IMR-90 (cell line): ENCODE measurements at regions not wholly inside any gene's neighbourhood (a gene's known extent, or its start where the extent isn't known, plus 50 kb on each side); places are given as distances from the start of the nearest gene placed in this dataset.

Experiments used
- ATAC-seq: fragments of 200-7000 bp; cut with Tn5 transposase; 2 replicates; pipeline ENCODE4 v1.9.1; 2020; ENCODE audit warnings: low read depth, mild to moderate bottlenecking, moderate library complexity
- BruUV-seq: library from RNA; stranded (reverse); fragments of 400-500 nt; replicated peaks from 2 replicates; lab custom pipeline; 2021; lab: Mats Ljungman, UMichigan
- CTCF ChIA-PET: fragments of 300-600 bp; formaldehyde crosslinking; extraction: SDS; loops from one replicate; lab custom pipeline; 2021; ENCODE audit warnings: antibody characterized with exemption; lab: Yijun Ruan, JAX
- POLR2A ChIA-PET: fragments of 300-600 bp; sonication (Branson Sonifier 250); formaldehyde crosslinking; loops from one replicate; lab custom pipeline; 2022; ENCODE audit warnings: antibody characterized with exemption; ENCODE audit not compliant: unreplicated experiment; lab: Charles Lee
- DNase-seq: peaks from one replicate; pipeline ENCODE4 v3.0.0; 2013
- H2AFZ ChIP-seq: replicated peaks from 2 replicates; pipeline ENCODE3; 2013; ENCODE audit warnings: low read length, mild to moderate bottlenecking; ENCODE audit not compliant: poor library complexity
- H2AK5ac ChIP-seq: 2 replicates; pipeline ENCODE4 v1.6.1; 2013; ENCODE audit warnings: low read depth, low read length, inconsistent platforms
- H2AK9ac ChIP-seq: replicated peaks from 2 replicates; pipeline ENCODE3; 2013; ENCODE audit warnings: mild to moderate bottlenecking, low read depth, low read length, moderate library complexity; ENCODE audit not compliant: poor library complexity
- H2BK120ac ChIP-seq: 2 replicates; pipeline ENCODE4 v1.6.1; 2013; ENCODE audit warnings: low read depth, low read length, inconsistent platforms
- H2BK15ac ChIP-seq: 3 replicates; pipeline ENCODE4 v1.6.1; 2013; ENCODE audit warnings: low read depth, low read length, inconsistent platforms
- H2BK20ac ChIP-seq: 2 replicates; pipeline ENCODE4 v1.6.1; 2013; ENCODE audit warnings: low read depth, mild to moderate bottlenecking, inconsistent platforms, low read length, moderate library complexity
- H2BK5ac ChIP-seq: 2 replicates; pipeline ENCODE4 v1.6.1; 2013; ENCODE audit warnings: mild to moderate bottlenecking, low read depth, low read length, inconsistent platforms; ENCODE audit not compliant: poor library complexity, severe bottlenecking
- H3K14ac ChIP-seq: replicated peaks from 2 replicates; pipeline ENCODE4 v1.6.1; 2013; ENCODE audit warnings: low read depth, low read length, inconsistent platforms
- H3K18ac ChIP-seq: 2 replicates; pipeline ENCODE4 v1.6.1; 2013; ENCODE audit warnings: low read depth, low read length, control low read depth
- H3K23ac ChIP-seq: 2 replicates; pipeline ENCODE4 v1.6.1; 2013; ENCODE audit warnings: low read depth, low read length, inconsistent platforms
- H3K27ac ChIP-seq: 2 replicates; pipeline ENCODE4 v1.5.1; 2013; ENCODE audit warnings: mild to moderate bottlenecking, control low read depth, low read length; ENCODE audit not compliant: insufficient read depth
- H3K27me3 ChIP-seq: 2 replicates; pipeline ENCODE4 v1.6.1; 2013; ENCODE audit warnings: low read length; ENCODE audit not compliant: control insufficient read depth, insufficient read depth
- H3K36me3 ChIP-seq: 2 replicates; pipeline ENCODE4 v1.6.1; 2013; ENCODE audit warnings: low read length, mixed read lengths; ENCODE audit not compliant: control insufficient read depth, insufficient read depth
- H3K4ac ChIP-seq: 2 replicates; pipeline ENCODE4 v1.6.1; 2013; ENCODE audit warnings: low read depth, low read length, inconsistent platforms
- H3K4me1 ChIP-seq: 2 replicates; pipeline ENCODE4 v1.6.1; 2013; ENCODE audit warnings: low read length, mixed read lengths; ENCODE audit not compliant: control insufficient read depth, insufficient read depth
- H3K4me2 ChIP-seq: 2 replicates; pipeline ENCODE4 v1.6.1; 2013; ENCODE audit warnings: low read depth, mild to moderate bottlenecking, control low read depth, low read length, moderate library complexity
- H3K4me3 ChIP-seq: 2 replicates; pipeline ENCODE4 v1.5.1; 2013; ENCODE audit warnings: low read depth, mild to moderate bottlenecking, control low read depth, low read length, moderate library complexity; ENCODE audit not compliant: insufficient read depth
- H3K56ac ChIP-seq: 2 replicates; pipeline ENCODE4 v1.6.1; 2013; ENCODE audit warnings: low read length, inconsistent platforms; ENCODE audit not compliant: insufficient read depth; ENCODE audit errors: extremely low read depth
- H3K79me1 ChIP-seq, 2 experiments: 2 replicates each; pipeline ENCODE4 v1.6.1; 2013; ENCODE audit warnings: low read length in 2 of 2, inconsistent platforms in 1 of 2, low read depth in 1 of 2
- H3K9ac ChIP-seq: 2 replicates; pipeline ENCODE4 v1.6.1; 2013; ENCODE audit warnings: low read depth, low read length, control low read depth
- H3K9me1 ChIP-seq: 2 replicates; pipeline ENCODE4 v1.6.1; 2013; ENCODE audit warnings: low read length, inconsistent platforms; ENCODE audit not compliant: insufficient read depth
- H3K9me3 ChIP-seq: 2 replicates; pipeline ENCODE4 v1.6.1; 2013; ENCODE audit warnings: low read length; ENCODE audit not compliant: control insufficient read depth, insufficient read depth
- H4K20me1 ChIP-seq: 2 replicates; pipeline ENCODE4 v1.6.1; 2013; ENCODE audit warnings: low read length, inconsistent platforms; ENCODE audit not compliant: insufficient read depth
- H4K5ac ChIP-seq: 2 replicates; pipeline ENCODE4 v1.6.1; 2013; ENCODE audit warnings: mild to moderate bottlenecking, low read depth, low read length, control low read depth
- H4K8ac ChIP-seq, 2 experiments: 2 replicates each; pipeline ENCODE4 v1.6.1; 2013; ENCODE audit warnings: low read depth in 2 of 2, low read length in 2 of 2, control low read depth in 1 of 2, inconsistent platforms in 1 of 2
- H4K91ac ChIP-seq: 2 replicates; pipeline ENCODE4 v1.6.1; 2013; ENCODE audit warnings: low read depth, low read length, inconsistent platforms; ENCODE audit not compliant: insufficient read depth
- MAZ ChIP-seq: IDR thresholded peaks from 2 replicates; pipeline ENCODE4 v1.6.1; 2012; ENCODE audit warnings: low read depth, mild to moderate bottlenecking, low read length, improper control_type of control experiment, moderate library complexity, borderline replicate concordance
- NFE2L2 ChIP-seq: fragments of 150-350 bp; IDR thresholded peaks from 2 replicates; pipeline ENCODE4 v1.6.1; 2016; ENCODE audit warnings: low read depth, mild to moderate bottlenecking, low read length
- POLR2A ChIP-seq: IDR thresholded peaks from 2 replicates; pipeline ENCODE4 v1.6.1; 2012; ENCODE audit warnings: mild to moderate bottlenecking, low read depth, low read length
- RAD21 ChIP-seq: IDR thresholded peaks from 2 replicates; pipeline ENCODE4 v1.6.1; 2012; ENCODE audit warnings: low read length, improper control_type of control experiment
- RFX5 ChIP-seq: IDR thresholded peaks from 2 replicates; pipeline ENCODE4 v1.8.0; 2012; ENCODE audit warnings: low read depth, mild to moderate bottlenecking, low read length, moderate library complexity
- SMC3 ChIP-seq: fragments of 150-350 bp; IDR thresholded peaks from 2 replicates; pipeline ENCODE4 v1.6.1; 2016; ENCODE audit warnings: low read depth, mild to moderate bottlenecking, antibody characterized with exemption, low read length, moderate library complexity
- WGBS, 2 experiments: methylation state at CpG; one replicate each; pipeline versions ENCODE4 v1.1.5 to v1.1.7; 2013; ENCODE audit warnings: missing lambda C conversion rate in 2 of 2; ENCODE audit not compliant: insufficient read length in 1 of 2; ENCODE audit errors: extremely low coverage in 2 of 2; 5-methylcytosine and 5-hydroxymethylcytosine counted together
- dilution Hi-C: fragments of 300-500 bp; cut with HindIII; formaldehyde crosslinking; loops from one replicate; pipeline ENCODE4 v1.14.3; 2018; ENCODE audit warnings: low sequenced_read_pairs; ENCODE audit not compliant: unreplicated experiment
- in situ Hi-C: fragments of 300-500 bp; cut with MboI; formaldehyde crosslinking; loops from 3 replicates; pipeline ENCODE4 v1.14.3; 2019; ENCODE audit warnings: low sequenced_read_pairs, inconsistent platforms, mixed read lengths
- intact Hi-C: fragments of 100-400 bp; cut with micrococcal nuclease; formaldehyde crosslinking; loops from 2 replicates; pipeline ENCODE4 v1.10.0; 2022
- TF ChIP-seq, protein P1 (sequence below): fragments of 150-350 bp; IDR thresholded peaks from 2 replicates; pipeline ENCODE4 v1.6.1; 2017; ENCODE audit warnings: mild to moderate bottlenecking, antibody characterized with exemption, low read length, low read depth
- TF ChIP-seq, protein P2 (sequence below): conservative IDR thresholded peaks from 2 replicates; pipeline ENCODE4 v1.5.1; 2012; ENCODE audit warnings: mild to moderate bottlenecking, low read depth, low read length, improper control_type of control experiment

DNA sequence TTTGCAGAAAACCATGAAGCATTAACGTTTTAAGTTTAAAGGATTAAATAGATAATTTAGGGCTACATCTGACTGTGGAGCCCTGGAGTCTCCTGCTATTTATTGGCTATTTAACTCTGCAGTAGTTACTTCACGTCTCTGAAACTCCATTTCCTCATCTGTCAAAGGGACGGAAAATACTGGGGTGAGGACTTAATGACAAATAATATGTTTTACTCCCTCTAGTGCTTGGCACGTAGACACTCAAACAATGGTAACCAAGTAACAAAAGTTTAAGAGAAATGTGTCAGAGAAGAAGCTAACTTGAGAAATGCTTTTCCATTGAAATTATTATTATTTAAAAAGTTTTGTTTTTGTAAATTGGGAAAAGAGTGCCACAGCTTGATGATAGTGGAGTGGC is 130.7 kb upstream of the RCN1 start:
- in situ Hi-C loops = no loop called here
- no peak for DNase-seq

More for the DNA sequence above, 130.7 kb upstream of the RCN1 start:
- H3K23ac ChIP-seq = no peak overlapping the region
- ChIA-PET CTCF (no interaction called here), POLR2A (no interaction called here)
- H3K9me1 ChIP-seq = no peaks in the 10 kb centered on the region
- no peak overlapping the region for H4K5ac ChIP-seq
- no peak overlapping the region for H2AK9ac ChIP-seq
- no peak overlapping the region for H3K4me2 ChIP-seq
- H4K8ac ChIP-seq = no peak overlapping the region
- peaks cover 4% of the 10 kb centered on the region for H3K27me3 ChIP-seq
- intact Hi-C loops = loop anchor here (5.0 kb wide), 1 partner anchor 853 kb away; no protein-coding TSS in a partner anchor
- no peak overlapping the region for H3K9ac ChIP-seq
- H3K4ac ChIP-seq = no peak overlapping the region
- WGBS, 2 experiments = no CpG with 5 or more reads among the region's 4 CpGs
- no peaks in the 10 kb centered on the region for H3K36me3 ChIP-seq
- TF ChIP-seq, protein P1, sequence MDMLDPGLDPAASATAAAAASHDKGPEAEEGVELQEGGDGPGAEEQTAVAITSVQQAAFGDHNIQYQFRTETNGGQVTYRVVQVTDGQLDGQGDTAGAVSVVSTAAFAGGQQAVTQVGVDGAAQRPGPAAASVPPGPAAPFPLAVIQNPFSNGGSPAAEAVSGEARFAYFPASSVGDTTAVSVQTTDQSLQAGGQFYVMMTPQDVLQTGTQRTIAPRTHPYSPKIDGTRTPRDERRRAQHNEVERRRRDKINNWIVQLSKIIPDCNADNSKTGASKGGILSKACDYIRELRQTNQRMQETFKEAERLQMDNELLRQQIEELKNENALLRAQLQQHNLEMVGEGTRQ = no peak
- no peak for TF ChIP-seq NFE2L2
- no peak for TF ChIP-seq SMC3
- TF ChIP-seq, protein P2, sequence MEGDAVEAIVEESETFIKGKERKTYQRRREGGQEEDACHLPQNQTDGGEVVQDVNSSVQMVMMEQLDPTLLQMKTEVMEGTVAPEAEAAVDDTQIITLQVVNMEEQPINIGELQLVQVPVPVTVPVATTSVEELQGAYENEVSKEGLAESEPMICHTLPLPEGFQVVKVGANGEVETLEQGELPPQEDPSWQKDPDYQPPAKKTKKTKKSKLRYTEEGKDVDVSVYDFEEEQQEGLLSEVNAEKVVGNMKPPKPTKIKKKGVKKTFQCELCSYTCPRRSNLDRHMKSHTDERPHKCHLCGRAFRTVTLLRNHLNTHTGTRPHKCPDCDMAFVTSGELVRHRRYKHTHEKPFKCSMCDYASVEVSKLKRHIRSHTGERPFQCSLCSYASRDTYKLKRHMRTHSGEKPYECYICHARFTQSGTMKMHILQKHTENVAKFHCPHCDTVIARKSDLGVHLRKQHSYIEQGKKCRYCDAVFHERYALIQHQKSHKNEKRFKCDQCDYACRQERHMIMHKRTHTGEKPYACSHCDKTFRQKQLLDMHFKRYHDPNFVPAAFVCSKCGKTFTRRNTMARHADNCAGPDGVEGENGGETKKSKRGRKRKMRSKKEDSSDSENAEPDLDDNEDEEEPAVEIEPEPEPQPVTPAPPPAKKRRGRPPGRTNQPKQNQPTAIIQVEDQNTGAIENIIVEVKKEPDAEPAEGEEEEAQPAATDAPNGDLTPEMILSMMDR = no peak
- no peak for TF ChIP-seq MAZ
- TF ChIP-seq RFX5 = no peak
- no peak for TF ChIP-seq RAD21
- TF ChIP-seq POLR2A = no peak
- no peak overlapping the region for H3K56ac ChIP-seq
- H4K20me1 ChIP-seq = no peaks in the 10 kb centered on the region
- dilution Hi-C loops = no loop called here
- no peak overlapping the region for H2AK5ac ChIP-seq
- H3K27ac ChIP-seq = no peak overlapping the region
- no peak for ATAC-seq
- H3K4me3 ChIP-seq = no peak overlapping the region
- H3K79me1 ChIP-seq = no peaks in the 10 kb centered on the region
- H3K14ac ChIP-seq = no peak overlapping the region
- no peak overlapping the region for H4K91ac ChIP-seq
- no peak overlapping the region for H2BK15ac ChIP-seq
- H3K18ac ChIP-seq = no peak overlapping the region
- BruUV-seq = no TSS peak
- H2BK120ac ChIP-seq = no peak overlapping the region
- no peak overlapping the region for H2BK5ac ChIP-seq
- H3K9me3 ChIP-seq = no peaks in the 10 kb centered on the region
- no peak overlapping the region for H2BK20ac ChIP-seq
- H3K4me1 ChIP-seq = no peaks in the 10 kb centered on the region
- H2AFZ ChIP-seq = no peak overlapping the region
